Stomach (tissue), 8 donors: ENCODE measurements at regions not wholly inside any gene's neighbourhood (a gene's known extent, or its start where the extent isn't known, plus 50 kb on each side); places are given as distances from the start of the nearest gene placed in this dataset.

Source experiments
- DNase-seq, 2 donors: peaks; one replicate each; pipeline versions ENCODE4 v3.0.0 to v3.0.0-alpha.2; 2013 to 2019
- H3K27ac ChIP-seq, 5 donors: fragments of 200-600 bp in 4 of 5; sonication (generic) in 4 of 5; one replicate each; pipeline ENCODE4 v1.5.1; 2013 to 2019; ENCODE audit warnings: mild to moderate bottlenecking in 1 of 5, moderate library complexity in 1 of 5
- H3K27me3 ChIP-seq, 3 donors: fragments of 200-600 bp; sonication (generic); one replicate each; pipeline ENCODE4 v1.5.1; 2017 to 2019; ENCODE audit warnings: mixed run types in 1 of 3
- H3K36me3 ChIP-seq, 4 donors: fragments of 200-600 bp; sonication (generic); 1 replicate in 3 of 4; 2 replicates in 1 of 4; pipeline ENCODE4 v1.5.1; 2016 to 2019
- H3K4me1 ChIP-seq, 4 donors: fragments of 200-600 bp; sonication (generic); one replicate each; pipeline ENCODE4 v1.5.1; 2016 to 2019
- H3K4me3 ChIP-seq, 4 donors: fragments of 200-600 bp; sonication (generic) in 3 of 4; one replicate each; pipeline ENCODE4 v1.5.1; 2016 to 2019; ENCODE audit warnings: mild to moderate bottlenecking in 1 of 4
- H3K9me3 ChIP-seq, 4 donors: fragments of 200-600 bp; sonication (generic); one replicate each; pipeline ENCODE4 v1.5.1; 2016 to 2019
- EP300 ChIP-seq: sonication (generic); formaldehyde crosslinking; IDR thresholded peaks from one replicate; pipeline ENCODE4 v1.6.1; 2017; ENCODE audit warnings: antibody characterized with exemption
- POLR2A ChIP-seq, 4 donors: fragments of 450-650 bp; IDR thresholded peaks; one replicate each; pipeline ENCODE4 v1.6.1; 2016; ENCODE audit warnings: antibody characterized with exemption in 4 of 4, control low read depth in 2 of 4, mild to moderate bottlenecking in 1 of 4, moderate library complexity in 1 of 4
- POLR2AphosphoS5 ChIP-seq, 3 donors: sonication (generic); formaldehyde crosslinking; IDR thresholded peaks; one replicate each; pipeline ENCODE4 v1.6.1; 2016; ENCODE audit warnings: antibody characterized with exemption in 3 of 3
- WGBS, 5 donors: extraction: QIAGEN DNeasy Blood & Tissue Kit in 3 of 5; methylation state at CpG; one replicate each; pipeline versions ENCODE4 v1.1.5 to v1.1.7; 2013 to 2018; 5-methylcytosine and 5-hydroxymethylcytosine counted together
- intact Hi-C: fragments of 100-400 bp; cut with DNase I; formaldehyde crosslinking; loops from one replicate; pipeline ENCODE4 v1.15.1; 2023; ENCODE audit warnings: low total_unique reads
- TF ChIP-seq, protein P1 (sequence below), 7 experiments: fragments of 450-650 bp in 4 of 7; fragments of 200-600 bp in 3 of 7; sonication (generic) in 3 of 7; IDR thresholded peaks; one replicate each; pipeline ENCODE4 v1.5.1; 2016 to 2019; ENCODE audit warnings: antibody characterized with exemption in 7 of 7, control low read depth in 2 of 7, mild to moderate bottlenecking in 1 of 7
- donor health status: healthy with polysubstance abuse.
- donor health status: Bipolar disorder and iron deficiency.
- donor health status: healthy.

DNA sequence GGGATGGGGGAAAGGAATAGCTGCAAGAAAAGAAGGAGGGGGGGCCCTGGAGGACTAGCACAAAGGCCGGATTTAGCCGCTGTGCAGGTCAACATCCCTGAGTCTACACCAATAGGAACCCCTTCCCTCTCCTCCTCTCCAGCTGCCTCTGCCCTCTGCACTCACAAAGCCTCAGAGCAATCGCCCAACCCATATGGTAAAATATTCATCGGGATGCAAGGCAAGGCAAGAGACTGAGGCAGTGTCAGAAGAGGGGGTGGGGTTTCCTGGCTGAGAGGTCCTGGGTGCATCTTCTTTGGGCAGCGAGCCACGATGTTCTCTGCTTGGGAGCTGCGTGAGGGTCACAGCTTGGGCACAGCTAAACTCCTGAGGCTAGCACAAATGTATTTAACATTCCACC lies 115.5 kb upstream of the NLRP1 start:
- intact Hi-C loops = no loop called here
- Histone ChIP-seq H3K36me3 (no peaks in the 10 kb centered on the region), H3K4me1 (no peaks in the 10 kb centered on the region), H3K27me3 (peaks cover 0 to 54% (median 4%) of the 10 kb centered on the region in 3 donors), H3K4me3 (no peak overlapping the region), H3K9me3 (peaks cover 0 to 32% (median 21%) of the 10 kb centered on the region in 4 donors), H3K27ac (no peak overlapping the region)
- 23 to 34% (median 30%) methylated on average over 7 of the region's 7 CpGs for WGBS, 5 donors
- TF ChIP-seq, protein P1, sequence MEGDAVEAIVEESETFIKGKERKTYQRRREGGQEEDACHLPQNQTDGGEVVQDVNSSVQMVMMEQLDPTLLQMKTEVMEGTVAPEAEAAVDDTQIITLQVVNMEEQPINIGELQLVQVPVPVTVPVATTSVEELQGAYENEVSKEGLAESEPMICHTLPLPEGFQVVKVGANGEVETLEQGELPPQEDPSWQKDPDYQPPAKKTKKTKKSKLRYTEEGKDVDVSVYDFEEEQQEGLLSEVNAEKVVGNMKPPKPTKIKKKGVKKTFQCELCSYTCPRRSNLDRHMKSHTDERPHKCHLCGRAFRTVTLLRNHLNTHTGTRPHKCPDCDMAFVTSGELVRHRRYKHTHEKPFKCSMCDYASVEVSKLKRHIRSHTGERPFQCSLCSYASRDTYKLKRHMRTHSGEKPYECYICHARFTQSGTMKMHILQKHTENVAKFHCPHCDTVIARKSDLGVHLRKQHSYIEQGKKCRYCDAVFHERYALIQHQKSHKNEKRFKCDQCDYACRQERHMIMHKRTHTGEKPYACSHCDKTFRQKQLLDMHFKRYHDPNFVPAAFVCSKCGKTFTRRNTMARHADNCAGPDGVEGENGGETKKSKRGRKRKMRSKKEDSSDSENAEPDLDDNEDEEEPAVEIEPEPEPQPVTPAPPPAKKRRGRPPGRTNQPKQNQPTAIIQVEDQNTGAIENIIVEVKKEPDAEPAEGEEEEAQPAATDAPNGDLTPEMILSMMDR (IDR thresholded peaks at IDR 0.05) = no peak
- TF ChIP-seq EP300 (no peak), POLR2AphosphoS5 (IDR thresholded peaks at IDR 0.05) (no peak), POLR2A (IDR thresholded peaks at IDR 0.05) (no peak)
- DNase-seq = no peak

DNA sequence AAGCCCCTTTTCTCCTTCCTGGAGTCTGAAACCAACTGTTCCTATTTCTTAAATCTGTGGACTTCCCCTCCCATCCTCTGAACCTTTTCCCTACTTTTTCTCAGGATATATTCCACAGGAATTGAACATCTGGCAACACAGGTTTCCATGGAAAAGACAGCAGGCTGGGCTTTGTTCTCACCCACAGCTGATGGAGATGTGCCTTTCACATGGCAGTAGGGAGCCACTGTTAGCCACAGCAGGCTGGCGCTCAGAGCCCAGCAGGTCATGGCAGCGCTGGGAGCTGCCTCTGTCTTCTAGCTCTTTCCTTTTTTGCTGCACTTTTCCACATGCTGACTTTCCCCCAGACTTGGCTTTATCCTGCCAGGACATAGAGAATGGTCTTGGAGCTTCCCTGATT lies 116.4 kb upstream of the NLRP1 start:
- TF ChIP-seq POLR2A (IDR thresholded peaks at IDR 0.05) (no peak), POLR2AphosphoS5 (IDR thresholded peaks at IDR 0.05) (no peak), EP300 (no peak)
- TF ChIP-seq, protein P1 (IDR thresholded peaks at IDR 0.05) = no peak

DNA sequence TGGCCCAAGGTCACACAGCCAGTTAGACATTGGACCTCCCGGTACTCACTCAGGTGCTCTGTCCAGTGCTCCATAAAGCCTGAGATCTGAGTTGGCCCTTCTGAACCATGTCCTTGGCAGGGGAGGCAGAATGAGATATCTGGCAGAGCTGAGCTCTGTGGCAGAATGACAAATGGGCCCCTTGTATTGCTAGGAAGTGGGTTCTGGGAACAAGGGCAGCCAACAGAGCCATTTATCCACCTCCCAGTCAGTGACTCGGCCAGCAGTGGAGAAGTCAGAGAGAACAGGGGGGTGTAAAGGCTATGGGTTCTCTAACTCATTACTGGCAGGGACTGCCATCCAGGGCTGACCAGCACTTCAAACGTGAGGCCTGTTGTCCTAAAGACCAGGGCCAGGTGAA lies 117.1 kb upstream of the NLRP1 start:
- WGBS, 5 donors = 46 to 56% (median 51%) methylated on average over 2 to 3 of the region's 3 CpGs
- intact Hi-C loops = no loop called here
- TF ChIP-seq POLR2AphosphoS5 (IDR thresholded peaks at IDR 0.05) = no peak
- TF ChIP-seq, protein P1 (IDR thresholded peaks at IDR 0.05) = no peak
- no peak for TF ChIP-seq EP300
- TF ChIP-seq POLR2A (IDR thresholded peaks at IDR 0.05) = no peak

More for the DNA sequence above, 116.4 kb upstream of the NLRP1 start:
- H3K4me3 ChIP-seq = no peak overlapping the region
- intact Hi-C loops = no loop called here
- H3K27me3 ChIP-seq = peaks cover 0 to 59% (median 9%) of the 10 kb centered on the region in 3 donors
- 34 to 57% (median 45%) methylated on average over 2 of the region's 2 CpGs for WGBS, 5 donors
- DNase-seq = no peak
- H3K9me3 ChIP-seq = peaks cover 0 to 32% (median 21%) of the 10 kb centered on the region in 4 donors
- no peak overlapping the region for H3K27ac ChIP-seq
- no peaks in the 10 kb centered on the region for H3K4me1 ChIP-seq
- H3K36me3 ChIP-seq = no peaks in the 10 kb centered on the region

DNA sequence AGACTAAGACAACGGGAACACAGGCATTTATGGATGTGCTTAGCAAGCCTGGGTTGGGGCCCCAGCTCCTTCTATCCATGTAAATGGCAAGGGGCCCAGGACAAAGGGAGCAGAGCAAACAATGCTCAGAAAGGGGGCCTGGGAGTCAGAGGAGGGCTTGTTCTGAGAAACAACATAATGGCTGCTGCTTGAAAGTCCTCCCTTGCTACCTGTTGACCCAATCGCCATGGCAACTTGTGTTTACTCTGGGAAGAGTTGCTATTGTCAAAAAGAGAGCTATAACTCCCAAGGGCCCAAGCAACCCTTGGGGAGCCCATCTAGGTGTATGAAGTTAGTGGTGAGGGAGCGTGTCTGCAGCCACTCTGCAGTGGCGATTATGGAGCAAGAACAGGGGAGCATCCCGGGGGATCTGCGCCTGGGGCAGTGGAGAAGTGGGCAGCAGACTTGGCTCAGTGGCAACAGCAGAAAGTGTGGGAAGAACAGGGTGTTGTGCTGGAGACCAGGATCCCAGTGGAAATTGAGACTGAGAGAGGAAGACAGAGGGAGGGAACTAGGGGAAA lies 118.7 kb upstream of the NLRP1 start:
- no peak overlapping the region for H3K27ac ChIP-seq
- no peaks in the 10 kb centered on the region for H3K4me1 ChIP-seq
- DNase-seq = no peak
- peaks cover 0 to 32% (median 21%) of the 10 kb centered on the region in 4 donors for H3K9me3 ChIP-seq
- TF ChIP-seq, protein P1 (IDR thresholded peaks at IDR 0.05) = no peak
- intact Hi-C loops = no loop called here
- H3K27me3 ChIP-seq = peaks cover 0 to 59% (median 9%) of the 10 kb centered on the region in 3 donors
- 71 to 84% (median 78%) methylated on average over 6 of the region's 6 CpGs for WGBS, 5 donors
- no peaks in the 10 kb centered on the region for H3K36me3 ChIP-seq
- no peak overlapping the region for H3K4me3 ChIP-seq

More for the DNA sequence above, 117.1 kb upstream of the NLRP1 start:
- H3K9me3 ChIP-seq = peaks cover 0 to 32% (median 21%) of the 10 kb centered on the region in 4 donors
- peaks cover 0 to 59% (median 9%) of the 10 kb centered on the region in 3 donors for H3K27me3 ChIP-seq
- no peaks in the 10 kb centered on the region for H3K36me3 ChIP-seq
- DNase-seq = no peak
- no peaks in the 10 kb centered on the region for H3K4me1 ChIP-seq
- H3K27ac ChIP-seq = no peak overlapping the region
- no peak overlapping the region for H3K4me3 ChIP-seq
